ENCODE measurements at regions not wholly inside any gene's neighbourhood (a gene's known extent, or its start where the extent isn't known, plus 50 kb on each side); places are given as distances from the start of the nearest gene placed in this dataset.
"Not testable (repeated sequence)": the region's sequence is repeated elsewhere in the genome, so short reads cannot be mapped to it uniquely, and the experiment has no call there.

GRCh38 chr11:87885084-87885483, 290.2 kb downstream of the RAB38 start:
- in situ Hi-C loops (cut with MboI; ENCODE audit: low sequenced_read_pairs), result not testable (repeated sequence)

GRCh38 chr11:87879118-87879517, 296.1 kb downstream of the RAB38 start:
- in situ Hi-C loops (cut with MboI; ENCODE audit: low sequenced_read_pairs), result no loop called here

- in situ Hi-C loops (cut with MboI; ENCODE audit: low sequenced_read_pairs), result no loop called here
Observed at GRCh38 chr11:87878373-87878825, 296.8 kb downstream of the RAB38 start.

- in situ Hi-C loops (cut with MboI; ENCODE audit: low sequenced_read_pairs), result no loop called here
Observed at GRCh38 chr11:87871056-87871455, 304.2 kb downstream of the RAB38 start.

- in situ Hi-C loops (cut with MboI; ENCODE audit: low sequenced_read_pairs), result no loop called here
Observed at GRCh38 chr11:87870086-87870485, 305.2 kb downstream of the RAB38 start.

- in situ Hi-C loops (cut with MboI; ENCODE audit: low sequenced_read_pairs), result no loop called here
Observed at GRCh38 chr11:87866951-87867350, 308.3 kb downstream of the RAB38 start.

GRCh38 chr11:87861030-87861429, 314.2 kb downstream of the RAB38 start:
- in situ Hi-C loops (cut with MboI; ENCODE audit: low sequenced_read_pairs), result no loop called here

- in situ Hi-C loops (cut with MboI; ENCODE audit: low sequenced_read_pairs), result no loop called here
Observed at GRCh38 chr11:87859636-87860035, 315.6 kb downstream of the RAB38 start.

- in situ Hi-C loops (cut with MboI; ENCODE audit: low sequenced_read_pairs), result no loop called here
Observed at GRCh38 chr11:87851827-87852226, 323.4 kb downstream of the RAB38 start.

- in situ Hi-C loops (cut with MboI; ENCODE audit: low sequenced_read_pairs), result no loop called here
Observed at GRCh38 chr11:87851234-87851633, 324.0 kb downstream of the RAB38 start.

GRCh38 chr11:87849216-87849615, 326.0 kb downstream of the RAB38 start:
- in situ Hi-C loops (cut with MboI; ENCODE audit: low sequenced_read_pairs), result no loop called here

- in situ Hi-C loops (cut with MboI; ENCODE audit: low sequenced_read_pairs), result no loop called here
Observed at GRCh38 chr11:87840786-87841185, 334.5 kb downstream of the RAB38 start.

GRCh38 chr11:87832211-87832610, 343.0 kb downstream of the RAB38 start:
- in situ Hi-C loops (cut with MboI; ENCODE audit: low sequenced_read_pairs), result no loop called here

- in situ Hi-C loops (cut with MboI; ENCODE audit: low sequenced_read_pairs), result no loop called here
Observed at GRCh38 chr11:87820011-87820410, 355.2 kb downstream of the RAB38 start.

GRCh38 chr11:87819151-87819550, 356.1 kb downstream of the RAB38 start:
- in situ Hi-C loops (cut with MboI; ENCODE audit: low sequenced_read_pairs), result no loop called here

GRCh38 chr11:87812571-87813365, 362.5 kb downstream of the RAB38 start:
- in situ Hi-C loops (cut with MboI; ENCODE audit: low sequenced_read_pairs), result no loop called here

- in situ Hi-C loops (cut with MboI; ENCODE audit: low sequenced_read_pairs), result no loop called here
Observed at GRCh38 chr11:87810486-87810885, 364.8 kb downstream of the RAB38 start.

- in situ Hi-C loops (cut with MboI; ENCODE audit: low sequenced_read_pairs), result no loop called here
Observed at GRCh38 chr11:87809256-87809655, 366.0 kb downstream of the RAB38 start.

- in situ Hi-C loops (cut with MboI; ENCODE audit: low sequenced_read_pairs), result no loop called here
Observed at GRCh38 chr11:87804176-87804575, 371.1 kb downstream of the RAB38 start.

- in situ Hi-C loops (cut with MboI; ENCODE audit: low sequenced_read_pairs), result no loop called here
Observed at GRCh38 chr11:87803748-87804147, 371.5 kb downstream of the RAB38 start.

GRCh38 chr11:87784862-87785261, 390.4 kb downstream of the RAB38 start:
- in situ Hi-C loops (cut with MboI; ENCODE audit: low sequenced_read_pairs), result not testable (repeated sequence)

- in situ Hi-C loops (cut with MboI; ENCODE audit: low sequenced_read_pairs), result no loop called here
Observed at GRCh38 chr11:87780068-87780413, 395.2 kb downstream of the RAB38 start.

Data from HL-60/S4 treated with retinoic acid at 250 ng/mL for 4 days and 3 days (cell line).